Glutamatergic neuron (in vitro differentiated cells): ENCODE measurements at regions not wholly inside any gene's neighbourhood (a gene's known extent, or its start where the extent isn't known, plus 50 kb on each side); places are given as distances from the start of the nearest gene placed in this dataset.

Experiments used
- DNase-seq: peaks from one replicate; pipeline ENCODE4 v3.0.0; 2022
- H3K27ac Mint-ChIP-seq: one replicate; pipeline ENCODE4 v1.8.0; 2020; ENCODE audit warnings: mild to moderate bottlenecking, mixed read lengths, inconsistent platforms; ENCODE audit not compliant: unreplicated experiment
- H3K27me3 Mint-ChIP-seq: one replicate; pipeline ENCODE4 v1.8.0; 2020; ENCODE audit warnings: mild to moderate bottlenecking, moderate library complexity, mixed read lengths, inconsistent platforms; ENCODE audit not compliant: unreplicated experiment
- H3K36me3 Mint-ChIP-seq: one replicate; pipeline ENCODE4 v1.8.0; 2020; ENCODE audit warnings: mild to moderate bottlenecking, mixed read lengths, inconsistent platforms; ENCODE audit not compliant: unreplicated experiment
- H3K4me1 Mint-ChIP-seq: one replicate; pipeline ENCODE4 v1.8.0; 2020; ENCODE audit warnings: mild to moderate bottlenecking, low read depth, mixed read lengths, inconsistent platforms; ENCODE audit not compliant: unreplicated experiment
- H3K4me3 Mint-ChIP-seq: one replicate; pipeline ENCODE4 v1.8.0; 2020; ENCODE audit warnings: mild to moderate bottlenecking, mixed read lengths, inconsistent platforms; ENCODE audit not compliant: unreplicated experiment
- H3K9me3 Mint-ChIP-seq: one replicate; pipeline ENCODE4 v1.8.0; 2020; ENCODE audit warnings: mild to moderate bottlenecking, moderate library complexity, mixed read lengths, inconsistent platforms; ENCODE audit not compliant: unreplicated experiment
- CTCF ChIP-seq: fragments of 200-600 bp; sonication (generic); IDR thresholded peaks from one replicate; pipeline ENCODE4 v1.5.0; 2021; ENCODE audit not compliant: partially characterized antibody, unreplicated experiment

GRCh38 chr4:77327151-77327550, 170.1 kb downstream of the CCNG2 start:
- no peak for DNase-seq
- H3K27me3 Mint-ChIP-seq: peaks cover 3% of the 10 kb centered on the region
- no peak overlapping the region for H3K27ac Mint-ChIP-seq
- peaks cover 3% of the 10 kb centered on the region for H3K9me3 Mint-ChIP-seq
- no peak overlapping the region for H3K4me3 Mint-ChIP-seq
- TF ChIP-seq CTCF: no peak
- H3K36me3 Mint-ChIP-seq: no peaks in the 10 kb centered on the region
- H3K4me1 Mint-ChIP-seq: no peaks in the 10 kb centered on the region

GRCh38 chr4:77332696-77333270, 175.8 kb downstream of the CCNG2 start:
- Mint-ChIP-seq H3K9me3 (peaks cover 2% of the 10 kb centered on the region), H3K4me1 (no peaks in the 10 kb centered on the region), H3K4me3 (no peak overlapping the region), H3K36me3 (peaks cover 5% of the 10 kb centered on the region), H3K27ac (no peak overlapping the region), H3K27me3 (no peaks in the 10 kb centered on the region)
- no peak for TF ChIP-seq CTCF
- DNase-seq: no peak

DNA sequence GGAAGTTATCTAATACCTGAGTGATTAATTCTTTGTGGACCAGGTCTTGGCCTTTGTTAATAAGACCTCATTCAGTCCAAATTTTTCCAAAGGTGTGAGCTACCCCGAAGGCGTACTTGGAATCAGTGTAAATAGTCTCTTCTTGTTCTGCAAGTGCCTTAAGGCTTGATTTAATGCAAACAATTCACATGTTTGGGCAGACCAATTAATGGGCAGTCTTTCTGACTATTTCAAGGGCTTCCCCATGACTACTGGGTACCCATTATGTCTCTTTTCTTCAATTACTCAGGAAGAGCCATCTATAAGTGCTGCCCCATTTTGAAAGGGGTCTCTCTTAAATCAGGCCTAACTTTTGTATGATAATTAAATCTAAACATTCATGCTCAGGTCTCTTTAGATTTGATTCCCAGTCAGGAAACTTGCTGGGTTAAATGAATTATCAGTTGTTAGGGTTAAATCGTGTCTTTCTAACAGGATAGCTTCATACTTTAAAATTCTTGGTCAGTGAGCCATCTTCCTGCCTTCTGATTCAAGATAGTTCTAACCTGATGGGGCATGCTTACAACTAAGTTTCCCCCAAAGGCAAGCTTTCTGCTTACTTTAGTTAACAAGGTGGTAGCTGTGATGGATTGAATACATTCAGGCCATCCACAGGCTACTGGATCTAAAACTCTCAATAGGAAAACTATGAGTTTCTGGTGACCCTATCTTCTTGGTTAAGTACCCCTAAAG, 179.6 kb downstream of the CCNG2 start:
- Mint-ChIP-seq H3K4me1 (no peaks in the 10 kb centered on the region), H3K27ac (no peak overlapping the region), H3K9me3 (peaks cover 5% of the 10 kb centered on the region), H3K4me3 (no peak overlapping the region), H3K36me3 (peaks cover 7% of the 10 kb centered on the region), H3K27me3 (no peaks in the 10 kb centered on the region)
- no peak for TF ChIP-seq CTCF
- no peak for DNase-seq

GRCh38 chr4:77342170-77342810, 185.3 kb downstream of the CCNG2 start:
- H3K36me3 Mint-ChIP-seq: peaks cover 16% of the 10 kb centered on the region
- no peaks in the 10 kb centered on the region for H3K4me1 Mint-ChIP-seq
- H3K27me3 Mint-ChIP-seq: no peaks in the 10 kb centered on the region
- H3K9me3 Mint-ChIP-seq: peaks cover 7% of the 10 kb centered on the region
- TF ChIP-seq CTCF: no peak
- no peak overlapping the region for H3K4me3 Mint-ChIP-seq
- H3K27ac Mint-ChIP-seq: no peak overlapping the region
- DNase-seq: no peak

- Mint-ChIP-seq H3K9me3 (peaks cover 4% of the 10 kb centered on the region), H3K36me3 (peaks cover 16% of the 10 kb centered on the region), H3K27me3 (no peaks in the 10 kb centered on the region), H3K4me3 (no peak overlapping the region), H3K27ac (no peak overlapping the region), H3K4me1 (no peaks in the 10 kb centered on the region)
- no peak for DNase-seq
- no peak for TF ChIP-seq CTCF
Measured at GRCh38 chr4:77344001-77344400, 187.0 kb downstream of the CCNG2 start.
